Stomach (tissue), 4 donors: ENCODE measurements at regions not wholly inside any gene's neighbourhood (a gene's known extent, or its start where the extent isn't known, plus 50 kb on each side); places are given as distances from the start of the nearest gene placed in this dataset.

Experiments
- EP300 ChIP-seq: sonication (generic); formaldehyde crosslinking; IDR thresholded peaks from one replicate; pipeline ENCODE4 v1.6.1; 2017; ENCODE audit warnings: antibody characterized with exemption
- POLR2A ChIP-seq, 4 donors: fragments of 450-650 bp; IDR thresholded peaks; one replicate each; pipeline ENCODE4 v1.6.1; 2016; ENCODE audit warnings: antibody characterized with exemption in 4 of 4, control low read depth in 2 of 4, mild to moderate bottlenecking in 1 of 4, moderate library complexity in 1 of 4
- POLR2AphosphoS5 ChIP-seq, 3 donors: sonication (generic); formaldehyde crosslinking; IDR thresholded peaks; one replicate each; pipeline ENCODE4 v1.6.1; 2016; ENCODE audit warnings: antibody characterized with exemption in 3 of 3
- TF ChIP-seq, protein P1 (sequence below), 7 experiments: fragments of 450-650 bp in 4 of 7; fragments of 200-600 bp in 3 of 7; sonication (generic) in 3 of 7; IDR thresholded peaks; one replicate each; pipeline ENCODE4 v1.5.1; 2016 to 2019; ENCODE audit warnings: antibody characterized with exemption in 7 of 7, control low read depth in 2 of 7, mild to moderate bottlenecking in 1 of 7

DNA sequence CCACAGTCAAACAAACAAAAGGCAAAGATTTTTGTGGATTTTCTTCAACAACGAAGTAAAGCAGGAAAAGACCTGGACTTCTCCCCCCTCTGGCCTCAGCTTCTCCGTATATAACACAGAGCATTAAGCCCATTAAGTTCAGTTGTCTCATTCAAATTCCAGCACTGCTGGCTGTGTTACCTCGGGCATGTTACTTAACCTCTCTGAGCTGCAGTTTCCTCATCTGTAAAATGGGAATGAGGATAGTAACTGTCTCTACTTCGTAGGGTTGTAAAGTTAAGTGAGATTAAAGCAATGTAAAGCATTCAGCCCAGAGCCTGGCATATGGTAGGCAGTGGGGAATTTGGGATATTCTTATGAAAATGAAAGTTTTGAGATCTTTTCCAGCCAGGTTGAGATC, 92.7 kb upstream of the SMIM23 start:
- TF ChIP-seq, protein P1, sequence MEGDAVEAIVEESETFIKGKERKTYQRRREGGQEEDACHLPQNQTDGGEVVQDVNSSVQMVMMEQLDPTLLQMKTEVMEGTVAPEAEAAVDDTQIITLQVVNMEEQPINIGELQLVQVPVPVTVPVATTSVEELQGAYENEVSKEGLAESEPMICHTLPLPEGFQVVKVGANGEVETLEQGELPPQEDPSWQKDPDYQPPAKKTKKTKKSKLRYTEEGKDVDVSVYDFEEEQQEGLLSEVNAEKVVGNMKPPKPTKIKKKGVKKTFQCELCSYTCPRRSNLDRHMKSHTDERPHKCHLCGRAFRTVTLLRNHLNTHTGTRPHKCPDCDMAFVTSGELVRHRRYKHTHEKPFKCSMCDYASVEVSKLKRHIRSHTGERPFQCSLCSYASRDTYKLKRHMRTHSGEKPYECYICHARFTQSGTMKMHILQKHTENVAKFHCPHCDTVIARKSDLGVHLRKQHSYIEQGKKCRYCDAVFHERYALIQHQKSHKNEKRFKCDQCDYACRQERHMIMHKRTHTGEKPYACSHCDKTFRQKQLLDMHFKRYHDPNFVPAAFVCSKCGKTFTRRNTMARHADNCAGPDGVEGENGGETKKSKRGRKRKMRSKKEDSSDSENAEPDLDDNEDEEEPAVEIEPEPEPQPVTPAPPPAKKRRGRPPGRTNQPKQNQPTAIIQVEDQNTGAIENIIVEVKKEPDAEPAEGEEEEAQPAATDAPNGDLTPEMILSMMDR (IDR thresholded peaks at IDR 0.05): no peak
- TF ChIP-seq POLR2AphosphoS5 (IDR thresholded peaks at IDR 0.05): no peak
- TF ChIP-seq EP300: no peak
- no peak for TF ChIP-seq POLR2A (IDR thresholded peaks at IDR 0.05)
